ENCODE measurements at regions not wholly inside any gene's neighbourhood (a gene's known extent, or its start where the extent isn't known, plus 50 kb on each side); places are given as distances from the start of the nearest gene placed in this dataset.
"Not testable (repeated sequence)": the region's sequence is repeated elsewhere in the genome, so short reads cannot be mapped to it uniquely, and the experiment has no call there.

DNA sequence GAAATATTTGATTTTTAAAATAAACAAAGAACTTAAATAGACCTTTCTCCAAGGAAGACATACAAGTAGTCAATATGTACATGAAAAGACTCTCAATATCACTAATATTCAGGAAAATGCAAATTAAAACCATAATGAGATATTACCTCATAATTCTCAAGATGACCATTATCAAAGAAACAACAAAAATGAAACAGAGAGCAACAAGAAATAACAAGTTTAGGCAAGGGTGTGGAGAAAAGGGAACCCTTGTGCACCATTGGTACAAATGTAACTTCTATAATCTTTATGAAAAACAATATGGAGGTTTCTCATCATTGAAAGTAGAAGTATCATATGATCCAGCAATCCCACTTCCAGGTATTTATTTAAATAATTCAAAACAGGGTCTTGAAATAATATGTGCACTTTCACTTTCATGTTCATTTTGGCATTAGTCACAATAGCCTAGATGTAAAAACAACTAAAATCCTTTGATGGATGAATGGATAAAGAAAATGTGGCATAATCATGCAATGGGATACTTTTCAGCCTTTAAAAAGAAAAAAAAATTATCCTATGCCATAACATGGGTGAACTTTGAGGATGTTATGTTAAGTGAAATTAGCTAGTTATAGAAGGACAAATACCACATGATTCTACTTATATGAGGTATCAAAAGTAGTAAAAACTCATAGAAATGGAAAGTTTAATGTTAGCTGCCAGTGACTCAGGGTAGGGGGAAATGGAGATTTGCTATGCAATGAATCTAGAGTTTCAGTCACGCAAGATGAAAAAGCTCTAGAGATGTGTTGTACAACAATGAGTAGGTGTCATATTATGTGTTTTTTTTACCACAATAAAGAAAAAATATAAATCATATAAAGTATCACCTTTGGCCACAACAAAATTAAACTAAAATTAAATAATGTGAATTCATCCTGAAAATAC, 114.5 kb upstream of the LYPLAL1 start:
- no peaks in the 10 kb centered on the region for H3K36me3 ChIP-seq
- H3K4me3 ChIP-seq = no peak overlapping the region
- H4K20me1 ChIP-seq = no peaks in the 10 kb centered on the region
- no peak overlapping the region for H3K4me2 ChIP-seq
- H3K27me3 ChIP-seq = no peaks in the 10 kb centered on the region
- H3K9ac ChIP-seq = no peak overlapping the region
- H3K4me1 ChIP-seq = no peaks in the 10 kb centered on the region
- TF ChIP-seq Cebpa-rat (IDR thresholded peaks at IDR 0.05) = no peak
- no peak overlapping the region for H3K27ac ChIP-seq
- peaks cover 0 to 9% (median 0%) of the 10 kb centered on the region in 11 experiments; a peak in 3 of 22 replicates for H3K9me3 ChIP-seq (replicated peaks in 1 of 11)

DNA sequence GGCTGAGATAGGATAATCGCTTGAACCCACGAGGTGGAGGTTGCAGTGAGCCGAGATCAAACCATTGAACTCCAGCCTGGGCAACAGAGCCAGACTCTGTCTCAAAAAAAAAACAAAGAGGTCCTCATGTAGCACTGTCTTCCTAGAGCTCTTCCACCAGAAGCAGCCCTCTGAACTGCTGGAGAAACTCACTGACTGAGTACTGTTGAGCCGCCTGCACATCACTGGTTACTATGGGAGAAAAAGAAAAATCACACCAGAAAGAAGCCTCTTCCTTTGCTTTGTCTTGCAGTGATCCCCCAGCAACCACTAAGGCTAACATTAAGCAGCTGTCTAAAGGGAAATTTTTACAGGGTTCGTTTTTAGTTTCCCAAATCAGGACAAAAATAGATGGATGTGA, 112.9 kb upstream of the LYPLAL1 start:
- Histone ChIP-seq H3K4me3 (no peak overlapping the region), H3K4me1 (0 out of 20 replicates have a peak, but pooled peaks cover 0 to 2% (median 0%) of the 10 kb centered on the region in 10 experiments), H3K36me3 (no peaks in the 10 kb centered on the region), H3K27ac (no peak overlapping the region), H3K27me3 (no peaks in the 10 kb centered on the region), H3K4me2 (no peak overlapping the region), H3K9me3 (replicated peaks in 1 of 11) (peaks cover 0 to 9% (median 0%) of the 10 kb centered on the region in 11 experiments; a peak in 3 of 22 replicates), H4K20me1 (no peaks in the 10 kb centered on the region), H3K9ac (no peak overlapping the region)
- TF ChIP-seq Cebpa-rat (IDR thresholded peaks at IDR 0.05) = no peak

DNA sequence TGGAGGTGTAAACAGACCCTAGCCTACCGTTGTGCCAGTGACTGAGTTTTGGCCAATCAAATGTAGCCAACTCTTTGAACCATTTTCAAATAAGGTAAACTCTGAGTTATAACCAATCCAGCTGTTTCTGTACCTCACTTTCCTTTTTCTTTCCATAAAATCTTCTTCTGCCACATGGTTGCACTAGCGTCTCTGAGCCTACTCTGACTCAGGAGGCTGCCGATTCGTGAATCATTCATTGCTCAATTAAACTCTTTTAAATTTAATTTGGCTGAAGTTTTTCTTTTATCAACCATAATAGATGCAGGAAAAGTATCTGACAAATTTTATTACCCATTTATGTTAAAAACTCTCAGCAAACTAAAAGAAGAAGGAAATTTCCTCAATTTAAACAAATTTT, 111.5 kb upstream of the LYPLAL1 start:
- Histone ChIP-seq H3K36me3 (no peaks in the 10 kb centered on the region), H3K27ac (no peak overlapping the region), H3K4me2 (no peak overlapping the region), H3K9me3 (replicated peaks in 1 of 11) (peaks cover 0 to 5% (median 0%) of the 10 kb centered on the region in 11 experiments; a peak in 3 of 22 replicates), H3K4me3 (no peak overlapping the region), H3K4me1 (peaks cover 0 to 8% (median 0%) of the 10 kb centered on the region in 10 experiments; a peak in 1 of 20 replicates), H4K20me1 (no peaks in the 10 kb centered on the region), H3K27me3 (no peaks in the 10 kb centered on the region), H3K9ac (no peak overlapping the region)
- TF ChIP-seq Cebpa-rat (IDR thresholded peaks at IDR 0.05) = no peak

DNA sequence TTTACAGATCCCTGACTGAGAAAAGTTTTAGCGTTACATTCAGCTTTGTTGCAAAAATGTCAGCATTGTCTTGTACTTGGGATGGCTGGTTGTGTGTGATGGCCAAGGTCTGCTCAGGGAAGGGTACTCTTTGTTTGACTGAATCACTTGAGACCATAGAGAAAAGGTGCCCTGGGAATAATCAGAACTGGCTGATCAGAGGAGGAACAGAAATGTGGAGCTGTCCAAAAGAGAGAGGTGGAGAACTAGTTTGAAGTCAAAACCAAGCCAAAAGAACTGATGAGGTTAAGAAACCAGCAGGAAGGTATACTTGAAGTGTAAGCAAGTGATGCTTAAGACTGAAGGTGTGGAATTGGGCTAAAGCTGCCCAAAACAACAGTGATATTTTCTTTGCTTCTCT, 107.6 kb upstream of the LYPLAL1 start:
- peaks cover 0 to 8% (median 0%) of the 10 kb centered on the region in 10 experiments; a peak in 1 of 20 replicates for H3K4me1 ChIP-seq
- 0 out of 22 replicates have a peak overlapping the region, but pooled peaks of 1 of the 11 experiments have one; percentile 9 for H3K27ac ChIP-seq
- H3K9ac ChIP-seq = no peak overlapping the region
- no peaks in the 10 kb centered on the region for H4K20me1 ChIP-seq
- H3K27me3 ChIP-seq = no peaks in the 10 kb centered on the region
- no peak for TF ChIP-seq Cebpa-rat (IDR thresholded peaks at IDR 0.05)
- no peak overlapping the region for H3K4me2 ChIP-seq
- H3K4me3 ChIP-seq = no peak overlapping the region
- no peaks in the 10 kb centered on the region for H3K36me3 ChIP-seq
- peaks cover 0 to 9% (median 0%) of the 10 kb centered on the region in 11 experiments; a peak in 2 of 22 replicates for H3K9me3 ChIP-seq (replicated peaks in 1 of 11)

DNA sequence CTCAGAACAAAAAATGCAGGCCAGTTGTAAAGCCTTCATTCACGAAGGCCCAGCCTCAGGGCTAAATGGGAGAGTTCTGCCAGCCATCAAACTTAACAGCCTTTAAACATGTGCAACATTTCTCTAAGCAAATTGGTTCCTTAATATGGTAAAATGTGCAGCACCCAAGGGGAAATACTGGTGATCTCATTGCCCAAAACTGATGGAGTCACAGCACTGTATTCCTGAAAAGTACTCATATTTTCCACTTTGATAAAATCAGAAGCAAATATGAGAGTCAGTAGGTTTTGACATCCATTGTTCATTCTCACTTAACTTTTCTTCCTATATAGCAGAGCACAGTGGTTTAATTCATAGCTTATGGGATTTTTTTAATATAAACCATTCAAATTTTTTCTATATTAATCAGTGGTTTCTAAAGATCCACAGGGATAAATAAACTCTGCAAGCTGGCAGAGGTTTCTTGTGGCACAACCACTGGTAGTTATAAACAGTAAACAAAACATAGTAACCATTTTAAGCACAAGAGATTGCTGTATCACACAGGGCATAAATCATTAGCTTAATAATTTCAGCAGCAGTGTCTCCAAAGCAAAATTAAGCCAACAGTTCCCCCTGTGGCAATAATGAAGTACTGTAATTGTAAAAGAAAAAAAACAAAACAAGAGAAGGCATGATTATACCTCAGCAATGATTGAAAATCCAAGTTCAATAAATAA, 106.9 kb upstream of the LYPLAL1 start:
- peaks cover 0 to 8% (median 0%) of the 10 kb centered on the region in 10 experiments; a peak in 1 of 20 replicates for H3K4me1 ChIP-seq
- no peaks in the 10 kb centered on the region for H3K36me3 ChIP-seq
- no peak overlapping the region for H3K27ac ChIP-seq
- H4K20me1 ChIP-seq = no peaks in the 10 kb centered on the region
- H3K9me3 ChIP-seq (replicated peaks in 1 of 11) = peaks cover 0 to 16% (median 3%) of the 10 kb centered on the region in 11 experiments; a peak in 4 of 22 replicates
- no peak overlapping the region for H3K4me2 ChIP-seq
- no peak overlapping the region for H3K9ac ChIP-seq
- H3K27me3 ChIP-seq = no peaks in the 10 kb centered on the region
- no peak overlapping the region for H3K4me3 ChIP-seq
- TF ChIP-seq Cebpa-rat (IDR thresholded peaks at IDR 0.05) = no peak

DNA sequence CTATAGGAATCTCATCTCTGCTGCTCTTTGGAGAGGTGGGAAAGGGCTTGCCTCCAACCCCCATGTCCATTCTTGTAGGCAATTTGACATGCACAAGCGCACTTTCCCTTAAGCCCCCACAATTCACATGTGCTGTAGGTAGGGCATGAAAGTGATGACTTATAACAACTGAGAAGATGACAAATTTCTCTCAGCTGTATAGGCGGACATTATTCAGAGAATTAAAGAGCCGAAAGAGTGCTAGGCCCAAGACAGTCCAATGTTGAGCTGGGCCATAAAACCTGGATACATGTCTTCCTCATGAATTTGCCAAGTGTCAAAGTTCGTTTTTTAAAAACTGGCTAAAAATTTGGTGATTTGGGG, 106.3 kb upstream of the LYPLAL1 start:
- Histone ChIP-seq H3K4me3 (no peak overlapping the region), H3K9me3 (replicated peaks in 1 of 11) (peaks cover 0 to 21% (median 5%) of the 10 kb centered on the region in 11 experiments; a peak in 10 of 22 replicates), H4K20me1 (no peaks in the 10 kb centered on the region), H3K9ac (no peak overlapping the region), H3K4me1 (peaks cover 0 to 8% (median 0%) of the 10 kb centered on the region in 10 experiments; a peak in 1 of 20 replicates), H3K4me2 (no peak overlapping the region), H3K27me3 (no peaks in the 10 kb centered on the region), H3K27ac (no peak overlapping the region; a peak in 1 of 22 replicates), H3K36me3 (no peaks in the 10 kb centered on the region)
- no peak for TF ChIP-seq Cebpa-rat (IDR thresholded peaks at IDR 0.05)

DNA sequence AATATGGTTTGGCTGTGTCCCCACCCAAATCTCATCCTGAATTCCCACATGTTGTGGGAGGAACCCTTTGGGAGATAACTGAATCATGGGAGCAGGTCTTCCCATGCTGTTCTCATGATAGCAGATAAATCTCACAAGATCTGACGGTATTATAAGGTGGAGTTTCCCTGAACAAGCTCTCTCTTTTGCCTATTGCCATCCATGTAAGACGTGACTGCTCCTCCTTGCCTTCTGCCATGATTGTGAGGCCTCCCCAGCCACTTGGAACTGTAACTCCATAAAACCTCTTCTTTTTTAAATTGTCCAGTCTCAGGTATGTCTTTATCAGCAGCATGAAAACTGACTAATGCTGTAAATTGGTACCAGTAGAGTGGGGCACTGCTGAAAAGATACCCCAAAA, 103.3 kb upstream of the LYPLAL1 start:
- H3K9me3 ChIP-seq (replicated peaks in 1 of 11) = peaks cover 0 to 26% (median 8%) of the 10 kb centered on the region in 11 experiments; a peak in 10 of 22 replicates
- not testable (repeated sequence) for H3K4me3 ChIP-seq, H3K27me3 ChIP-seq, H3K27ac ChIP-seq, H3K4me2 ChIP-seq, H3K4me1 ChIP-seq, H3K36me3 ChIP-seq, H4K20me1 ChIP-seq, H3K9ac ChIP-seq

DNA sequence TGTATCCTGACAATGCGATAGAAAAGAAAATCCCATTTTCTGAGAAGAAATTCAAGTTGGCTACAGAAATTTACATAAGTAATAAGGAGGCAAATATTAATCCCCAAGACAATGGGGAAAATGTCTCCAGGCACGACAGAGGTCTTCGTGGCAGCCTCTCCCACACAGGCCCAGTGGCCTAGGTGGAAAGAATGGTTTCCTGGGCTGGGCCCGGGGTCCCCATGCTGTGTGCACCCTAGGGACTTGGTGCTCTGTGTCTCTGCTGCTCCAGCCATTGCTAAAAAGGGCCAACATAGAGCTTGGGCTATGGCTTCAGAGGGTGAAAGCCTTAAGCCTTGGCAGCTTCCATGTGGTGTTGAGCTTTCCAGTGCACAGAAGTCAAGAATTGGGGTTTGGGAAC, 102.5 kb upstream of the LYPLAL1 start:
- peaks cover 0 to 6% (median 0%) of the 10 kb centered on the region in 10 experiments; a peak in 1 of 20 replicates for H3K4me1 ChIP-seq
- TF ChIP-seq Cebpa-rat (IDR thresholded peaks at IDR 0.05) = no peak
- no peak overlapping the region for H3K4me2 ChIP-seq
- H4K20me1 ChIP-seq = no peaks in the 10 kb centered on the region
- H3K4me3 ChIP-seq = no peak overlapping the region
- H3K27me3 ChIP-seq = no peaks in the 10 kb centered on the region
- no peak overlapping the region for H3K27ac ChIP-seq
- H3K9ac ChIP-seq = no peak overlapping the region
- H3K36me3 ChIP-seq = no peaks in the 10 kb centered on the region
- peaks cover 0 to 26% (median 8%) of the 10 kb centered on the region in 11 experiments; a peak in 10 of 22 replicates for H3K9me3 ChIP-seq (replicated peaks in 1 of 11)

DNA sequence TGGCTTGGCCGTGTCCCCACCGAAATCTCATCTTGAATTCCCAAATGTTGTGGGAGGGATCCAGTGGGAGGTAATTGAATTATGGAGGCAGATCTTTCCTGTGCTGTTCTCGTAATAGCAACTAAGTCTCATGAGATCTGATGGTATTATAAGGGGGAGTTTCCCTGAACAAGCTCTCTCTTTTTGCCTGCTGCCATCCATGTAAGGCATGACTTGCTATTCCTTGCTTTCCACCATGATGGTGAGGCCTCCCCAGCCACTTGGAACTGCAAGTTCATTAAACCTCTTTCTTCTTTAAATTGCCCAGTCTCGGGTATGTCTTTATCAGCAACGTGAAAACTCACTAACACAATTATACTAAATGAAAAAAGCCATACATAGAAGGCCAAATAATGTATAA, 101.3 kb upstream of the LYPLAL1 start:
- no peak for TF ChIP-seq Cebpa-rat (IDR thresholded peaks at IDR 0.05)
- H3K27ac ChIP-seq = no peak overlapping the region
- H3K9ac ChIP-seq = no peak overlapping the region
- no peaks in the 10 kb centered on the region for H3K27me3 ChIP-seq
- no peaks in the 10 kb centered on the region for H3K4me1 ChIP-seq
- H3K36me3 ChIP-seq = no peaks in the 10 kb centered on the region
- H4K20me1 ChIP-seq = no peaks in the 10 kb centered on the region
- H3K9me3 ChIP-seq (replicated peaks in 1 of 11) = peaks cover 0 to 26% (median 8%) of the 10 kb centered on the region in 11 experiments; a peak in 10 of 22 replicates
- H3K4me3 ChIP-seq = no peak overlapping the region
- no peak overlapping the region for H3K4me2 ChIP-seq

Measured in BLaER1 treated with 17β-estradiol and CSF1 and Interleukin-3, amounts not matched to agents 10 nM and 100 nM (cell line).